ENCODE measurements at regions not wholly inside any gene's neighbourhood (a gene's known extent, or its start where the extent isn't known, plus 50 kb on each side); places are given as distances from the start of the nearest gene placed in this dataset.

DNA sequence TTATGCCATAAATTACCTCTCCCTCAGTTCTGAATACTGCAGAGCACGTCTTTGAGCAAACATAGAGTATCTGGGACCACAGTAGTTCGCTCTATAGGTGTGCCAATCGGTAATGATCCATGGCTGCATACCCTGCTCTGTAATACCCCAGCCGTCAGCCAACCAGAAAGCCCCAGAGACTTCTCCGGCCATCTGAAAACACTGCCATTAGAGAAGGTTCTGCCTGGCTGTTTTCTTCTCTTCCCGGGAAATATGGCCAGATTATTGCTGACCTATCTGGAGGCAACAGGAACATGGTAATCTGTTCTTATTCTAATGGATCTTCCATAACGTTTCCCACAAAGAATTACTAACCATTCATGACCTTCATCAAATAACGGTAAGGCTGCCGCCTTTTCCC is 139.9 kb downstream of the RPS12 start:
- H3K79me1 ChIP-seq (ENCODE audit: insufficient read depth, low read depth, low read length, poor library complexity, severe bottlenecking): no peaks in the 10 kb centered on the region
- no peak overlapping the region for H2BK120ac ChIP-seq (ENCODE audit: low read depth, low read length, poor library complexity, severe bottlenecking)
- H3K23me2 ChIP-seq (ENCODE audit: insufficient read length, low read depth, low read length, poor library complexity, severe bottlenecking): no peaks in the 10 kb centered on the region
- H3K56ac ChIP-seq (ENCODE audit: insufficient read length, low read depth, low read length): no peak overlapping the region
- H2BK15ac ChIP-seq (ENCODE audit: low read depth, low read length): no peak overlapping the region
- no peak overlapping the region for H3K23ac ChIP-seq (ENCODE audit: insufficient read length, low read depth, low read length)
- H3K9me3 Mint-ChIP-seq: no peaks in the 10 kb centered on the region
- H3K27me3 ChIP-seq (ENCODE audit: insufficient read depth, low read length): no peaks in the 10 kb centered on the region
- H3K36me3 Mint-ChIP-seq (ENCODE audit: insufficient read depth in 1 of 3, low read depth in 3 of 3): no peaks in the 10 kb centered on the region
- no peak overlapping the region for H3K9ac ChIP-seq (ENCODE audit: extremely low read depth, insufficient read length, low read length)
- no peak overlapping the region for H3K27ac ChIP-seq (ENCODE audit: insufficient read length, low read depth, low read length)
- no peak overlapping the region for H2AK5ac ChIP-seq (ENCODE audit: insufficient read length, low read length)
- no peaks in the 10 kb centered on the region for H3K4me1 ChIP-seq (ENCODE audit: insufficient read depth, low read length)
- H2BK12ac ChIP-seq (ENCODE audit: insufficient read length, low read depth, low read length): no peak overlapping the region
- no peak overlapping the region for H3K4ac ChIP-seq (ENCODE audit: low read depth, low read length)
- H3K4me2 ChIP-seq (ENCODE audit: insufficient read depth, insufficient read length, low read length): no peak overlapping the region
- H4K20me1 ChIP-seq (ENCODE audit: control insufficient read depth, insufficient read depth, insufficient read length): no peaks in the 10 kb centered on the region
- no peak overlapping the region for H4K8ac ChIP-seq (replicated peaks; ENCODE audit: insufficient read length, low read depth, low read length)
- no CpG with 5 or more reads among the region's 9 CpGs for WGBS (ENCODE audit: extremely low coverage, insufficient read length, low lambda C conversion rate)
- H2BK5ac ChIP-seq (ENCODE audit: insufficient read length, low read length): no peak overlapping the region
- H3K4me3 Mint-ChIP-seq: no peak overlapping the region
- no peak overlapping the region for H3K27ac Mint-ChIP-seq
- H3K18ac ChIP-seq (ENCODE audit: insufficient read length, low read depth, low read length): no peak overlapping the region
- H3K9me3 ChIP-seq (ENCODE audit: control insufficient read depth, low read depth, low read length): no peaks in the 10 kb centered on the region
- H4K5ac ChIP-seq (ENCODE audit: insufficient read length, low read depth, low read length): no peak overlapping the region
- H3K79me2 ChIP-seq (ENCODE audit: insufficient read depth, low read length): no peaks in the 10 kb centered on the region
- H3K4me1 Mint-ChIP-seq: peaks cover 0 to 6% of the 10 kb centered on the region in 2 experiments; a peak in 2 of 4 replicates
- no peak overlapping the region for H3K14ac ChIP-seq (ENCODE audit: insufficient read depth, low read length)
- no peak for DNase-seq
- no peak overlapping the region for H2BK20ac ChIP-seq (ENCODE audit: low read depth, low read length, poor library complexity, severe bottlenecking)
- H2AFZ ChIP-seq (ENCODE audit: low read length): no peak overlapping the region
- TF ChIP-seq, protein P1, sequence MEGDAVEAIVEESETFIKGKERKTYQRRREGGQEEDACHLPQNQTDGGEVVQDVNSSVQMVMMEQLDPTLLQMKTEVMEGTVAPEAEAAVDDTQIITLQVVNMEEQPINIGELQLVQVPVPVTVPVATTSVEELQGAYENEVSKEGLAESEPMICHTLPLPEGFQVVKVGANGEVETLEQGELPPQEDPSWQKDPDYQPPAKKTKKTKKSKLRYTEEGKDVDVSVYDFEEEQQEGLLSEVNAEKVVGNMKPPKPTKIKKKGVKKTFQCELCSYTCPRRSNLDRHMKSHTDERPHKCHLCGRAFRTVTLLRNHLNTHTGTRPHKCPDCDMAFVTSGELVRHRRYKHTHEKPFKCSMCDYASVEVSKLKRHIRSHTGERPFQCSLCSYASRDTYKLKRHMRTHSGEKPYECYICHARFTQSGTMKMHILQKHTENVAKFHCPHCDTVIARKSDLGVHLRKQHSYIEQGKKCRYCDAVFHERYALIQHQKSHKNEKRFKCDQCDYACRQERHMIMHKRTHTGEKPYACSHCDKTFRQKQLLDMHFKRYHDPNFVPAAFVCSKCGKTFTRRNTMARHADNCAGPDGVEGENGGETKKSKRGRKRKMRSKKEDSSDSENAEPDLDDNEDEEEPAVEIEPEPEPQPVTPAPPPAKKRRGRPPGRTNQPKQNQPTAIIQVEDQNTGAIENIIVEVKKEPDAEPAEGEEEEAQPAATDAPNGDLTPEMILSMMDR (conservative IDR thresholded peaks at IDR 0.05): no peak
- H4K91ac ChIP-seq (ENCODE audit: insufficient read length, low read depth, low read length): no peak overlapping the region
- no peaks in the 10 kb centered on the region for H3K27me3 Mint-ChIP-seq (ENCODE audit: low read depth)
- no peak overlapping the region for H3T11ph ChIP-seq (ENCODE audit: low read length)
